ENCODE measurements at regions not wholly inside any gene's neighbourhood (a gene's known extent, or its start where the extent isn't known, plus 50 kb on each side); places are given as distances from the start of the nearest gene placed in this dataset.
"Not testable (repeated sequence)": the region's sequence is repeated elsewhere in the genome, so short reads cannot be mapped to it uniquely, and the experiment has no call there.

DNA sequence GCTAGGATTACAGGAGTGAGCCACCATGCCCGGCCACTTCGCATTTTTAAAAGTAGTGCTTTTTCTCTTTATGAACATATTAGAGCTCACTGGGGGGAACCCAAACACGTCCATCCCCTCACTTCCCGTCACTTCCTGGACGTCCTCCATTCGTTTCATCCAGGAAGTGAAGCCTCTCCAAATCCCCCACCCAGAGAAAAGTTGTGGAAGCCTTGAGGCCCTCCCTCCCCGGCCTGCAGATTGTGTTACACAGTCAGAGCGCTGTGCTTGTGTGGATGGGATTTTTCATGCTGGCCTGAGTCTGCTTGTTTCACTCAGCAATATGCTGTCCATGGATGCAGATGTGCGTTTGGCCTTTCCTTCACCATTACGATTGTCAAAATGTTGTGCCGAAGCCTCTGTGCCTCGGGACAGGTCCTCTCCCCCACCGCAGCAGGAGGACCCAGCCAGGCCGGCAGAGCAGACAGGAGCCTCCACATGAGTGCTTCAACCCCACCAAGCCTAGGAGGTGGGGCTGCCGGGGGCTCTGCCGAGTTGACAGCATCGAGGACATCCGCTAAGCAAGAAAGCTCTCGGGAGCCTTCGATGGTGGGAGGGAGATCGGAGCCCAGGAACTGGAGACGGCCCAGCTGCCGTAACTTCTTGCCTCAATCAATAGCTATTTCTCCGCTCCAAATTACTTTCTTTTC is 121.6 kb upstream of the PPP1R26 start:
- Histone ChIP-seq H3K36me3 (ENCODE audit: insufficient read depth) (no peaks in the 10 kb centered on the region), H3K79me2 (ENCODE audit: insufficient read depth, low read depth) (no peaks in the 10 kb centered on the region), H2AFZ (ENCODE audit: low read depth) (no peak overlapping the region), H3K4me2 (no peak overlapping the region), H3K27ac (no peak overlapping the region), H3K4me1 (ENCODE audit: low read depth, poor library complexity, severe bottlenecking) (no peaks in the 10 kb centered on the region), H3K9ac (no peak overlapping the region), H3K4me3 (IDR thresholded peaks at IDR 0.05; ENCODE audit: insufficient read depth, low read depth, low read length) (no peak overlapping the region), H4K20me1 (ENCODE audit: insufficient read depth) (no peaks in the 10 kb centered on the region), H3K27me3 (ENCODE audit: insufficient read depth, low read depth) (peaks cover 28% of the 10 kb centered on the region)
- TF ChIP-seq, protein P1, sequence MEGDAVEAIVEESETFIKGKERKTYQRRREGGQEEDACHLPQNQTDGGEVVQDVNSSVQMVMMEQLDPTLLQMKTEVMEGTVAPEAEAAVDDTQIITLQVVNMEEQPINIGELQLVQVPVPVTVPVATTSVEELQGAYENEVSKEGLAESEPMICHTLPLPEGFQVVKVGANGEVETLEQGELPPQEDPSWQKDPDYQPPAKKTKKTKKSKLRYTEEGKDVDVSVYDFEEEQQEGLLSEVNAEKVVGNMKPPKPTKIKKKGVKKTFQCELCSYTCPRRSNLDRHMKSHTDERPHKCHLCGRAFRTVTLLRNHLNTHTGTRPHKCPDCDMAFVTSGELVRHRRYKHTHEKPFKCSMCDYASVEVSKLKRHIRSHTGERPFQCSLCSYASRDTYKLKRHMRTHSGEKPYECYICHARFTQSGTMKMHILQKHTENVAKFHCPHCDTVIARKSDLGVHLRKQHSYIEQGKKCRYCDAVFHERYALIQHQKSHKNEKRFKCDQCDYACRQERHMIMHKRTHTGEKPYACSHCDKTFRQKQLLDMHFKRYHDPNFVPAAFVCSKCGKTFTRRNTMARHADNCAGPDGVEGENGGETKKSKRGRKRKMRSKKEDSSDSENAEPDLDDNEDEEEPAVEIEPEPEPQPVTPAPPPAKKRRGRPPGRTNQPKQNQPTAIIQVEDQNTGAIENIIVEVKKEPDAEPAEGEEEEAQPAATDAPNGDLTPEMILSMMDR (conservative IDR thresholded peaks at IDR 0.05; ENCODE audit: low read depth, low read length) = no peak

DNA sequence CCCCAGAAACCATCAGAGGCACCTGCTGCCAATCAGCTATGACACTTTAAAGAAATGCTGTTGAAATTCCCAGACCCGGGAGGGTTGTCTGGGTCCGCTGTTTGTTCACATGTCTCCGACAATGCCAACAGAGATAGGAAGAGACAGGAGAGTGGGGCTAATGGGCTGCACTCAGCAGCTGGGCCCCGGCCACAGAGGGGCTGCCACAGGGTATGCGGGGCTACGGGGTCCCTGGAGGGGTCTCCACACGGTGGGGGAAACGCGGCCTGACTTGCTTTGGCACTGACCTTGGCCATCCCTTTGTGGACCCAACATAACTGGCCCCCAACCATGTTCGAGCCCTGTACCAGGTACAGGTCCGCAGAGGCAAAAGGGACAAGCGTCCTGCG is 121.0 kb upstream of the PPP1R26 start:
- no peak overlapping the region for H3K4me3 ChIP-seq (IDR thresholded peaks at IDR 0.05; ENCODE audit: insufficient read depth, low read depth, low read length)
- H2AFZ ChIP-seq (ENCODE audit: low read depth) = no peak overlapping the region
- TF ChIP-seq, protein P1 (conservative IDR thresholded peaks at IDR 0.05; ENCODE audit: low read depth, low read length) = no peak
- H3K36me3 ChIP-seq (ENCODE audit: insufficient read depth) = no peaks in the 10 kb centered on the region
- no peak overlapping the region for H3K9ac ChIP-seq
- H3K27me3 ChIP-seq (ENCODE audit: insufficient read depth, low read depth) = peaks cover 23% of the 10 kb centered on the region
- H3K4me2 ChIP-seq = no peak overlapping the region
- no peaks in the 10 kb centered on the region for H3K4me1 ChIP-seq (ENCODE audit: low read depth, poor library complexity, severe bottlenecking)
- H3K79me2 ChIP-seq (ENCODE audit: insufficient read depth, low read depth) = no peaks in the 10 kb centered on the region
- H3K27ac ChIP-seq = no peak overlapping the region
- no peaks in the 10 kb centered on the region for H4K20me1 ChIP-seq (ENCODE audit: insufficient read depth)

DNA sequence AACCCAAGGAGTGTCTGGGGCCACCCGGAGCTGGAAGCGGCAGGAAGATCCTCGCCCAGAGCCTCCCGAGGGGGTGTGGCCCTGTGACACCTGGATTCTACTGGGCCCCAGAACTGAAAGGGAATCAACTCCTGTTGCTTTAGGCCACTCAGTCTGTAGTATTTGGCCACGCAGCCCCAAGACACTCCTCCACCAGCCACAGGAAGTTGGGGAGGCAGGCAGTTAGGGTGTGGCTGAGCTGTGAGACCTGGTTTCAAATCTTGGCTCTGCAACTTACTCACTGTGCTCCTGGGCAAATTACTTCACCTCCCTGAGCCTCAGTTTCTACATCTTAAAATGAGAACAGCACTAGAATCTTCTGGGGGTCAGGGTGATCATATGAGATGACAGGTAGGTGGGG is 119.8 kb upstream of the PPP1R26 start:
- Histone ChIP-seq H3K4me1 (ENCODE audit: low read depth, poor library complexity, severe bottlenecking) (no peaks in the 10 kb centered on the region), H3K27ac (no peak overlapping the region), H3K27me3 (ENCODE audit: insufficient read depth, low read depth) (peaks cover 18% of the 10 kb centered on the region), H3K4me2 (no peak overlapping the region), H4K20me1 (ENCODE audit: insufficient read depth) (no peaks in the 10 kb centered on the region), H2AFZ (ENCODE audit: low read depth) (no peak overlapping the region), H3K79me2 (ENCODE audit: insufficient read depth, low read depth) (no peaks in the 10 kb centered on the region), H3K36me3 (ENCODE audit: insufficient read depth) (no peaks in the 10 kb centered on the region), H3K4me3 (IDR thresholded peaks at IDR 0.05; ENCODE audit: insufficient read depth, low read depth, low read length) (no peak overlapping the region), H3K9ac (no peak overlapping the region)
- TF ChIP-seq, protein P1 (conservative IDR thresholded peaks at IDR 0.05; ENCODE audit: low read depth, low read length) = no peak

DNA sequence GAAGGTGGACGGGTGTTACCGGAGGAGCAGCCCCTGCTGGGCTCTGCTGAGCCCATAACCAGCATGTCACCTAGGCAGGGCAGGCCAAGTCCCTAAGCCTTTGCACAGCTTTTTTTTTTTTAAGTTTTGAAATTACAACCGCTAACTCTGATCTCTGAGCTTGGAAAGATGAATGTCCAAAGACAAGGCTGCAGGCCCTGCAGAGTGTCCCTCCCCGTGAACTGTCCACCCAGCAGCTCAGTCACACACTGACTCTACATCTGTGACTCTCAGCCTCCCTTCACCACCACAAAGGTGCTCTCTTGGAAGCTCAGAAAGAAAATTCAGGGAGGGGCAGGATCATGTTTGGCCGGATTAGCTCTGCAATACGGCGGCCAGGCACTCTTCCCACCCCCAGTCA is 119.0 kb upstream of the PPP1R26 start:
- H2AFZ ChIP-seq (ENCODE audit: low read depth) = no peak overlapping the region
- H3K27me3 ChIP-seq (ENCODE audit: insufficient read depth, low read depth) = peaks cover 11% of the 10 kb centered on the region; the same call in 1 of the 2 replicates
- TF ChIP-seq, protein P1 (conservative IDR thresholded peaks at IDR 0.05; ENCODE audit: low read depth, low read length) = no peak
- no peaks in the 10 kb centered on the region for H4K20me1 ChIP-seq (ENCODE audit: insufficient read depth)
- no peak overlapping the region for H3K27ac ChIP-seq
- H3K4me1 ChIP-seq (ENCODE audit: low read depth, poor library complexity, severe bottlenecking) = no peaks in the 10 kb centered on the region
- H3K4me2 ChIP-seq = no peak overlapping the region
- no peak overlapping the region for H3K9ac ChIP-seq
- no peaks in the 10 kb centered on the region for H3K79me2 ChIP-seq (ENCODE audit: insufficient read depth, low read depth)
- H3K4me3 ChIP-seq (IDR thresholded peaks at IDR 0.05; ENCODE audit: insufficient read depth, low read depth, low read length) = no peak overlapping the region
- H3K36me3 ChIP-seq (ENCODE audit: insufficient read depth) = no peaks in the 10 kb centered on the region

DNA sequence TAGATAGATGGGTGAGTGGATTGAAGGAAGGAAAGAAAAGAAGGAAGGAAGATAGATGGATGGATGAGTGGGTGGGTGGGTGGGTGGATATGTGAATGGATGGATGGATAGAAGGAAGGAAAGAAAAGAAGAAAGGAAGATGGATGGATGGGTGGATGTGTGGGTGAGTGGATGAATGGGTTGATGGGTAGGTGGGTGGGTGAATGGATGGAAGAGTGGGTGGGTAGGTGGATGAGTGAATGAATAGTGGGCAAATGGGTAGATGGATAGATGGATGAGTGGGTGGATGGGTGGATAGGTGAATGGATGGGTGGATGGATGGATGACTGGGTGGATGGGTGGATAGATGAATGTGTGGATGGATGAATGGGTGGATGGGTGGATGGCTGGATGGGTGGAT is 117.9 kb upstream of the PPP1R26 start:
- H2AFZ ChIP-seq (ENCODE audit: low read depth); H3K27ac ChIP-seq; H4K20me1 ChIP-seq (ENCODE audit: insufficient read depth); H3K4me2 ChIP-seq; H3K4me1 ChIP-seq (ENCODE audit: low read depth, poor library complexity, severe bottlenecking); H3K27me3 ChIP-seq (ENCODE audit: insufficient read depth, low read depth); H3K36me3 ChIP-seq (ENCODE audit: insufficient read depth); H3K4me3 ChIP-seq (IDR thresholded peaks at IDR 0.05; ENCODE audit: insufficient read depth, low read depth, low read length); H3K9ac ChIP-seq; H3K79me2 ChIP-seq (ENCODE audit: insufficient read depth, low read depth): not testable (repeated sequence)
